ENCODE measurements at regions not wholly inside any gene's neighbourhood (a gene's known extent, or its start where the extent isn't known, plus 50 kb on each side); places are given as distances from the start of the nearest gene placed in this dataset.
A peak's percentile ranks its signal among the peaks of the same experiment; 100 is the strongest.

DNA sequence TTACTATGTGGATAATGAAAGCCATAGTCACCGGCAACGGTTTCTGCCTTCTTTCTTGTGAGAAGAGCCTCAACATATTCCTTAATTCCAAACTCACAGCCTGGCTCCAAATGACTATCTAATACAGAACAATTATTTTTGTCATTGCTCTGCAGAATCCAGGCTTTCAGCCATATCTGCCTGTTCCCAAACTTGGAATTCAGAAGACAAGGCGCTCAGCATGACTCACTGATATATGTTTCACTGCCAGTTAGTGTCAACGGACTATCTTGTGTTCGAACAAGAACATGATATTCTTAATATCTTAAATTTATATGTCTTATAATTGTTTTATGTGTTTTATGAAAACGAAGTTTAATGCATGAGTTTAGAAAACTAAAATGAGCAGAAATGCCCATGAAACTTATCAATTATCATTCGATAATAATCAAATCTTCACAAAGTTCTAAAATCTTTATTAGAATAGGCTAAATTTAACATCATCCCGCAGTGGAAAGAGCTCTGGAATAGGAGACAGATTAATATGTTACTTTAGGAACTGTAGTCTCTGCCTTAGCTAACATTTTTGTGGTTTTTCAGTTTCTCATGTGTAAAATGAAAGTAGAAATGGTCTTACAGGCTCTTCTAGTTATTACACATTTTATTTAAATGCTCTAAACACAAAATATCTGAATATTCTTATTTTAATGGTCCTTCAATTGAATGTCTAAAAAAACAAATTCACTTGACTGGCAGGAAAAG, 669.3 kb upstream of the GJE1 start:
- Histone ChIP-seq H3K27me3 (ENCODE audit: insufficient read depth, low read depth, low read length) (no peaks in the 10 kb centered on the region), H3K9ac (ENCODE audit: low read length) (no peak overlapping the region), H3K4me2 (ENCODE audit: low read length) (no peak overlapping the region), H3K36me3 (ENCODE audit: insufficient read depth, low read length) (no peaks in the 10 kb centered on the region), H3K9me3 (ENCODE audit: low read length) (no peaks in the 10 kb centered on the region), H4K20me1 (ENCODE audit: insufficient read depth) (no peaks in the 10 kb centered on the region), H3K79me2 (replicated peaks; ENCODE audit: insufficient read depth, low read length) (no peaks in the 10 kb centered on the region), H3F3A (ENCODE audit: insufficient read depth, low read length, poor library complexity, severe bottlenecking) (no peaks in the 10 kb centered on the region), H3K9me2 (ENCODE audit: insufficient read depth, low read length) (no peaks in the 10 kb centered on the region), H2AFZ (ENCODE audit: low read depth, low read length) (no peak overlapping the region), H3K4me3 (ENCODE audit: low read length) (no peak overlapping the region), H3K27ac (ENCODE audit: low read length) (peak overlapping the region; percentile 88)
- TF ChIP-seq, protein P1, sequence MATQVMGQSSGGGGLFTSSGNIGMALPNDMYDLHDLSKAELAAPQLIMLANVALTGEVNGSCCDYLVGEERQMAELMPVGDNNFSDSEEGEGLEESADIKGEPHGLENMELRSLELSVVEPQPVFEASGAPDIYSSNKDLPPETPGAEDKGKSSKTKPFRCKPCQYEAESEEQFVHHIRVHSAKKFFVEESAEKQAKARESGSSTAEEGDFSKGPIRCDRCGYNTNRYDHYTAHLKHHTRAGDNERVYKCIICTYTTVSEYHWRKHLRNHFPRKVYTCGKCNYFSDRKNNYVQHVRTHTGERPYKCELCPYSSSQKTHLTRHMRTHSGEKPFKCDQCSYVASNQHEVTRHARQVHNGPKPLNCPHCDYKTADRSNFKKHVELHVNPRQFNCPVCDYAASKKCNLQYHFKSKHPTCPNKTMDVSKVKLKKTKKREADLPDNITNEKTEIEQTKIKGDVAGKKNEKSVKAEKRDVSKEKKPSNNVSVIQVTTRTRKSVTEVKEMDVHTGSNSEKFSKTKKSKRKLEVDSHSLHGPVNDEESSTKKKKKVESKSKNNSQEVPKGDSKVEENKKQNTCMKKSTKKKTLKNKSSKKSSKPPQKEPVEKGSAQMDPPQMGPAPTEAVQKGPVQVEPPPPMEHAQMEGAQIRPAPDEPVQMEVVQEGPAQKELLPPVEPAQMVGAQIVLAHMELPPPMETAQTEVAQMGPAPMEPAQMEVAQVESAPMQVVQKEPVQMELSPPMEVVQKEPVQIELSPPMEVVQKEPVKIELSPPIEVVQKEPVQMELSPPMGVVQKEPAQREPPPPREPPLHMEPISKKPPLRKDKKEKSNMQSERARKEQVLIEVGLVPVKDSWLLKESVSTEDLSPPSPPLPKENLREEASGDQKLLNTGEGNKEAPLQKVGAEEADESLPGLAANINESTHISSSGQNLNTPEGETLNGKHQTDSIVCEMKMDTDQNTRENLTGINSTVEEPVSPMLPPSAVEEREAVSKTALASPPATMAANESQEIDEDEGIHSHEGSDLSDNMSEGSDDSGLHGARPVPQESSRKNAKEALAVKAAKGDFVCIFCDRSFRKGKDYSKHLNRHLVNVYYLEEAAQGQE (IDR thresholded peaks at IDR 0.05; ENCODE audit: borderline replicate concordance) = no peak
- TF ChIP-seq POLR2AphosphoS5 (IDR thresholded peaks at IDR 0.05) (no peak), RAD21 (conservative IDR thresholded peaks at IDR 0.05) (no peak), SMC3 (conservative IDR thresholded peaks at IDR 0.05; ENCODE audit: poor library complexity) (no peak), EP300 (conservative IDR thresholded peaks at IDR 0.05; ENCODE audit: poor library complexity, severe bottlenecking) (no peak), TAF1 (IDR thresholded peaks at IDR 0.05; ENCODE audit: low read depth) (no peak), EZH2 (IDR thresholded peaks at IDR 0.05; ENCODE audit: borderline replicate concordance, insufficient read depth, low read length, poor library complexity, severe bottlenecking) (no peak), MXI1 (conservative IDR thresholded peaks at IDR 0.05; ENCODE audit: poor library complexity, severe bottlenecking) (no peak)
- TF ChIP-seq, protein P2, sequence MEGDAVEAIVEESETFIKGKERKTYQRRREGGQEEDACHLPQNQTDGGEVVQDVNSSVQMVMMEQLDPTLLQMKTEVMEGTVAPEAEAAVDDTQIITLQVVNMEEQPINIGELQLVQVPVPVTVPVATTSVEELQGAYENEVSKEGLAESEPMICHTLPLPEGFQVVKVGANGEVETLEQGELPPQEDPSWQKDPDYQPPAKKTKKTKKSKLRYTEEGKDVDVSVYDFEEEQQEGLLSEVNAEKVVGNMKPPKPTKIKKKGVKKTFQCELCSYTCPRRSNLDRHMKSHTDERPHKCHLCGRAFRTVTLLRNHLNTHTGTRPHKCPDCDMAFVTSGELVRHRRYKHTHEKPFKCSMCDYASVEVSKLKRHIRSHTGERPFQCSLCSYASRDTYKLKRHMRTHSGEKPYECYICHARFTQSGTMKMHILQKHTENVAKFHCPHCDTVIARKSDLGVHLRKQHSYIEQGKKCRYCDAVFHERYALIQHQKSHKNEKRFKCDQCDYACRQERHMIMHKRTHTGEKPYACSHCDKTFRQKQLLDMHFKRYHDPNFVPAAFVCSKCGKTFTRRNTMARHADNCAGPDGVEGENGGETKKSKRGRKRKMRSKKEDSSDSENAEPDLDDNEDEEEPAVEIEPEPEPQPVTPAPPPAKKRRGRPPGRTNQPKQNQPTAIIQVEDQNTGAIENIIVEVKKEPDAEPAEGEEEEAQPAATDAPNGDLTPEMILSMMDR (IDR thresholded peaks at IDR 0.05; ENCODE audit: poor library complexity, severe bottlenecking) = no peak

DNA sequence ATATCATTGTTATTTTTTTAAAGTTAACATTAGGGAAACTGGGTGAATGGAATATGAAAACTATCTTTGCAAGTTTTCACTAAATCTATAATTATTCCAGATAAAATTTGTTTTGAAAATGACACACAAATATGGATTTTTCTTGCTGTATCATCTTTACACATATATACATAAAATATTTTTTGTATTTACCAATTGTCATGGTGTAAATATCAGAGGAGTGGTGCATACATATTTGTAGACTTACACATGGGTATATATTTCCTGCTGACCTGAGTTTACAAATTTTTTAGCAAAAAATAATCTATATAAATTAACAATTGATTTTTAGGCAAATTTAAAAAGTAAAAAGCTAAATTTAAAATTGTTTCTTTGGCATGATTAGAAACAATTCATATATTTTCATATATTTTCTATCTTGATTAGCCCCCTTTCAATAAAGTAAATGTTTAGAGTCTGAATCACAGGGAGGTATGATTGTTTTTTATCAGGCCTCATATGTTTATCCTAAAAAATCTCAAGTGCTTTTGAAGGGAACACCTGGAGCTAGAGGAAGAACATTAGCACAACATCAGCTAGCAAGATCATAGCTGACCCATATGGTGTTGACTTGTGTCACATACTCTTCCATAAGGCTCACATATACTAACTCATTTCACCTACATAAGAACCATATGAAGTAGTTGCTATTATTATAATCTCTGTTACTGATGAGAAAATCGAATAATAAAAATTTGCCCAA, 671.8 kb upstream of the GJE1 start:
- TF ChIP-seq MXI1 (conservative IDR thresholded peaks at IDR 0.05; ENCODE audit: poor library complexity, severe bottlenecking) (no peak), RAD21 (conservative IDR thresholded peaks at IDR 0.05) (no peak), EZH2 (IDR thresholded peaks at IDR 0.05; ENCODE audit: borderline replicate concordance, insufficient read depth, low read length, poor library complexity, severe bottlenecking) (no peak), SMC3 (conservative IDR thresholded peaks at IDR 0.05; ENCODE audit: poor library complexity) (no peak), TAF1 (IDR thresholded peaks at IDR 0.05; ENCODE audit: low read depth) (no peak), EP300 (conservative IDR thresholded peaks at IDR 0.05; ENCODE audit: poor library complexity, severe bottlenecking) (no peak), POLR2AphosphoS5 (IDR thresholded peaks at IDR 0.05) (no peak)
- TF ChIP-seq, protein P2 (IDR thresholded peaks at IDR 0.05; ENCODE audit: poor library complexity, severe bottlenecking) = no peak
- TF ChIP-seq, protein P1 (IDR thresholded peaks at IDR 0.05; ENCODE audit: borderline replicate concordance) = no peak
- Histone ChIP-seq H3K4me3 (ENCODE audit: low read length) (no peak overlapping the region), H3K27ac (ENCODE audit: low read length) (no peak overlapping the region), H3K36me3 (ENCODE audit: insufficient read depth, low read length) (no peaks in the 10 kb centered on the region), H3K4me2 (ENCODE audit: low read length) (no peak overlapping the region), H3F3A (ENCODE audit: insufficient read depth, low read length, poor library complexity, severe bottlenecking) (no peaks in the 10 kb centered on the region), H3K9me3 (ENCODE audit: low read length) (no peaks in the 10 kb centered on the region), H3K9me2 (ENCODE audit: insufficient read depth, low read length) (no peaks in the 10 kb centered on the region), H3K79me2 (replicated peaks; ENCODE audit: insufficient read depth, low read length) (no peaks in the 10 kb centered on the region), H2AFZ (ENCODE audit: low read depth, low read length) (no peak overlapping the region), H3K27me3 (ENCODE audit: insufficient read depth, low read depth, low read length) (no peaks in the 10 kb centered on the region), H3K9ac (ENCODE audit: low read length) (no peak overlapping the region), H4K20me1 (ENCODE audit: insufficient read depth) (no peaks in the 10 kb centered on the region)

Measured in neural cell (in vitro differentiated cells).